ENCODE measurements at regions not wholly inside any gene's neighbourhood (a gene's known extent, or its start where the extent isn't known, plus 50 kb on each side); places are given as distances from the start of the nearest gene placed in this dataset.

GRCh38 chr5:13133951-13134350 lies 810.5 kb downstream of the DNAH5 start:
- TF ChIP-seq CTCF (IDR thresholded peaks at IDR 0.05; ENCODE audit: unreplicated experiment), result no peak
- peaks cover 7% of the 10 kb centered on the region for H3K9me3 Mint-ChIP-seq (ENCODE audit: unreplicated experiment)
- no peaks in the 10 kb centered on the region for H3K27me3 Mint-ChIP-seq (ENCODE audit: insufficient read depth, unreplicated experiment)
- intact Hi-C loops (cut with micrococcal nuclease), result no loop called here
- H3K27ac Mint-ChIP-seq (ENCODE audit: low read depth, unreplicated experiment), result no peak overlapping the region
- H3K4me3 Mint-ChIP-seq (ENCODE audit: unreplicated experiment), result no peak overlapping the region
- no peak for DNase-seq (ENCODE audit: unreplicated experiment)
- BruUV-seq (replicated peaks), result no TSS peak
- H3K4me1 Mint-ChIP-seq (ENCODE audit: insufficient read depth, unreplicated experiment), result no peaks in the 10 kb centered on the region
- no peaks in the 10 kb centered on the region for H3K36me3 Mint-ChIP-seq (ENCODE audit: insufficient read depth, unreplicated experiment)
- ChIA-PET POLR2A (no interaction called here), CTCF (no interaction called here)

- H3K27me3 Mint-ChIP-seq (ENCODE audit: insufficient read depth, unreplicated experiment), result no peaks in the 10 kb centered on the region
- peak; percentile 19 for DNase-seq (ENCODE audit: unreplicated experiment)
- no TSS peak for BruUV-seq (replicated peaks)
- ChIA-PET POLR2A (interaction anchor here (0.6 kb wide), 1 partner anchor 336 kb away, joined by 3 read pairs; no protein-coding TSS in a partner anchor), CTCF (interaction anchor here (0.6 kb wide), 1 partner anchor 364 kb away, joined by 3 read pairs; no protein-coding TSS in a partner anchor)
- peaks cover 16% of the 10 kb centered on the region for H3K4me1 Mint-ChIP-seq (ENCODE audit: insufficient read depth, unreplicated experiment)
- no peak for TF ChIP-seq CTCF (IDR thresholded peaks at IDR 0.05; ENCODE audit: unreplicated experiment)
- no peaks in the 10 kb centered on the region for H3K9me3 Mint-ChIP-seq (ENCODE audit: unreplicated experiment)
- no peak overlapping the region for H3K27ac Mint-ChIP-seq (ENCODE audit: low read depth, unreplicated experiment)
- no peak overlapping the region for H3K4me3 Mint-ChIP-seq (ENCODE audit: unreplicated experiment)
- H3K36me3 Mint-ChIP-seq (ENCODE audit: insufficient read depth, unreplicated experiment), result no peaks in the 10 kb centered on the region
- intact Hi-C loops (cut with micrococcal nuclease), result no loop called here
Measured at GRCh38 chr5:13115476-13115875, 829.0 kb downstream of the DNAH5 start.

- H3K36me3 Mint-ChIP-seq (ENCODE audit: insufficient read depth, unreplicated experiment), result no peaks in the 10 kb centered on the region
- ChIA-PET POLR2A (no interaction called here), CTCF (interaction anchor here (0.5 kb wide), 1 partner anchor 391 kb away, joined by 3 read pairs; no protein-coding TSS in a partner anchor)
- H3K4me1 Mint-ChIP-seq (ENCODE audit: insufficient read depth, unreplicated experiment), result peaks cover 11% of the 10 kb centered on the region
- no peak overlapping the region for H3K4me3 Mint-ChIP-seq (ENCODE audit: unreplicated experiment)
- no peak overlapping the region for H3K27ac Mint-ChIP-seq (ENCODE audit: low read depth, unreplicated experiment)
- TF ChIP-seq CTCF (IDR thresholded peaks at IDR 0.05; ENCODE audit: unreplicated experiment), result no peak
- intact Hi-C loops (cut with micrococcal nuclease), result no loop called here
- no peaks in the 10 kb centered on the region for H3K27me3 Mint-ChIP-seq (ENCODE audit: insufficient read depth, unreplicated experiment)
- no TSS peak for BruUV-seq (replicated peaks)
- DNase-seq (ENCODE audit: unreplicated experiment), result peak; percentile 7
- no peaks in the 10 kb centered on the region for H3K9me3 Mint-ChIP-seq (ENCODE audit: unreplicated experiment)
Measured at GRCh38 chr5:13108265-13108664, 836.2 kb downstream of the DNAH5 start.

- intact Hi-C loops (cut with micrococcal nuclease), result no loop called here
- ChIA-PET CTCF (no interaction called here), POLR2A (no interaction called here)
- no peak for TF ChIP-seq CTCF (IDR thresholded peaks at IDR 0.05; ENCODE audit: unreplicated experiment)
- BruUV-seq (replicated peaks), result no TSS peak
- Mint-ChIP-seq H3K4me3 (ENCODE audit: unreplicated experiment) (no peak overlapping the region), H3K4me1 (ENCODE audit: insufficient read depth, unreplicated experiment) (peaks cover 11% of the 10 kb centered on the region), H3K27me3 (ENCODE audit: insufficient read depth, unreplicated experiment) (no peaks in the 10 kb centered on the region), H3K36me3 (ENCODE audit: insufficient read depth, unreplicated experiment) (no peaks in the 10 kb centered on the region), H3K9me3 (ENCODE audit: unreplicated experiment) (no peaks in the 10 kb centered on the region), H3K27ac (ENCODE audit: low read depth, unreplicated experiment) (no peak overlapping the region)
- peak; percentile 13 for DNase-seq (ENCODE audit: unreplicated experiment)
Measured at GRCh38 chr5:13107537-13107936, 837.0 kb downstream of the DNAH5 start.

All from MCF 10A (cell line).